ENCODE measurements at regions not wholly inside any gene's neighbourhood (a gene's known extent, or its start where the extent isn't known, plus 50 kb on each side); places are given as distances from the start of the nearest gene placed in this dataset.
"Not testable (repeated sequence)": the region's sequence is repeated elsewhere in the genome, so short reads cannot be mapped to it uniquely, and the experiment has no call there.

DNA sequence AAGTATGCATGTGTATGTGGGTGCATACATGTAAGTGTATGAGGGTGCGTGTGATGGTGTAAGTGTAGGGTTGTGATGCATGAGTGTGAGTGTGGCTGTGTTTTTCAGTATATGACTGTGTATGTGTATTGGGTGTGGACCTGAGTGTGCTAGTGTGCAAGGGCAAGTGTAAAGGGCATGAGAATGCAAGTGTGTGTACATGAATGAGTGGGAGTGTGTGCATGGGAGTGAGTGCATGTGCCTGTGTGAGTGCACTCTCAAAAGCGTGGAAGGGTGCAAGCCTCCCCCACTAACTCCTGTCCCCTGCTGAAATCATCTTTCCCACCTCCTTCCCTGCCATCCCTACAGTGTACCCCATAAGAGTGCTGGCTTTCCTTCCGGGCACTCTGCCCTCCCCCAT lies 225.1 kb upstream of the PRKX start (continued):
- TF ChIP-seq, protein P1, sequence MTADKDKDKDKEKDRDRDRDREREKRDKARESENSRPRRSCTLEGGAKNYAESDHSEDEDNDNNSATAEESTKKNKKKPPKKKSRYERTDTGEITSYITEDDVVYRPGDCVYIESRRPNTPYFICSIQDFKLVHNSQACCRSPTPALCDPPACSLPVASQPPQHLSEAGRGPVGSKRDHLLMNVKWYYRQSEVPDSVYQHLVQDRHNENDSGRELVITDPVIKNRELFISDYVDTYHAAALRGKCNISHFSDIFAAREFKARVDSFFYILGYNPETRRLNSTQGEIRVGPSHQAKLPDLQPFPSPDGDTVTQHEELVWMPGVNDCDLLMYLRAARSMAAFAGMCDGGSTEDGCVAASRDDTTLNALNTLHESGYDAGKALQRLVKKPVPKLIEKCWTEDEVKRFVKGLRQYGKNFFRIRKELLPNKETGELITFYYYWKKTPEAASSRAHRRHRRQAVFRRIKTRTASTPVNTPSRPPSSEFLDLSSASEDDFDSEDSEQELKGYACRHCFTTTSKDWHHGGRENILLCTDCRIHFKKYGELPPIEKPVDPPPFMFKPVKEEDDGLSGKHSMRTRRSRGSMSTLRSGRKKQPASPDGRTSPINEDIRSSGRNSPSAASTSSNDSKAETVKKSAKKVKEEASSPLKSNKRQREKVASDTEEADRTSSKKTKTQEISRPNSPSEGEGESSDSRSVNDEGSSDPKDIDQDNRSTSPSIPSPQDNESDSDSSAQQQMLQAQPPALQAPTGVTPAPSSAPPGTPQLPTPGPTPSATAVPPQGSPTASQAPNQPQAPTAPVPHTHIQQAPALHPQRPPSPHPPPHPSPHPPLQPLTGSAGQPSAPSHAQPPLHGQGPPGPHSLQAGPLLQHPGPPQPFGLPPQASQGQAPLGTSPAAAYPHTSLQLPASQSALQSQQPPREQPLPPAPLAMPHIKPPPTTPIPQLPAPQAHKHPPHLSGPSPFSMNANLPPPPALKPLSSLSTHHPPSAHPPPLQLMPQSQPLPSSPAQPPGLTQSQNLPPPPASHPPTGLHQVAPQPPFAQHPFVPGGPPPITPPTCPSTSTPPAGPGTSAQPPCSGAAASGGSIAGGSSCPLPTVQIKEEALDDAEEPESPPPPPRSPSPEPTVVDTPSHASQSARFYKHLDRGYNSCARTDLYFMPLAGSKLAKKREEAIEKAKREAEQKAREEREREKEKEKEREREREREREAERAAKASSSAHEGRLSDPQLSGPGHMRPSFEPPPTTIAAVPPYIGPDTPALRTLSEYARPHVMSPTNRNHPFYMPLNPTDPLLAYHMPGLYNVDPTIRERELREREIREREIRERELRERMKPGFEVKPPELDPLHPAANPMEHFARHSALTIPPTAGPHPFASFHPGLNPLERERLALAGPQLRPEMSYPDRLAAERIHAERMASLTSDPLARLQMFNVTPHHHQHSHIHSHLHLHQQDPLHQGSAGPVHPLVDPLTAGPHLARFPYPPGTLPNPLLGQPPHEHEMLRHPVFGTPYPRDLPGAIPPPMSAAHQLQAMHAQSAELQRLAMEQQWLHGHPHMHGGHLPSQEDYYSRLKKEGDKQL (CRISPR knock-in tag; IDR thresholded peaks at IDR 0.05; ENCODE audit: borderline replicate concordance), result no peak
- TF ChIP-seq FOXP1 (CRISPR knock-in tag; IDR thresholded peaks at IDR 0.05), result no peak
- TF ChIP-seq SMARCB1 (IDR thresholded peaks at IDR 0.05; ENCODE audit: insufficient read length, low read depth), result no peak
- TF ChIP-seq, protein P2, sequence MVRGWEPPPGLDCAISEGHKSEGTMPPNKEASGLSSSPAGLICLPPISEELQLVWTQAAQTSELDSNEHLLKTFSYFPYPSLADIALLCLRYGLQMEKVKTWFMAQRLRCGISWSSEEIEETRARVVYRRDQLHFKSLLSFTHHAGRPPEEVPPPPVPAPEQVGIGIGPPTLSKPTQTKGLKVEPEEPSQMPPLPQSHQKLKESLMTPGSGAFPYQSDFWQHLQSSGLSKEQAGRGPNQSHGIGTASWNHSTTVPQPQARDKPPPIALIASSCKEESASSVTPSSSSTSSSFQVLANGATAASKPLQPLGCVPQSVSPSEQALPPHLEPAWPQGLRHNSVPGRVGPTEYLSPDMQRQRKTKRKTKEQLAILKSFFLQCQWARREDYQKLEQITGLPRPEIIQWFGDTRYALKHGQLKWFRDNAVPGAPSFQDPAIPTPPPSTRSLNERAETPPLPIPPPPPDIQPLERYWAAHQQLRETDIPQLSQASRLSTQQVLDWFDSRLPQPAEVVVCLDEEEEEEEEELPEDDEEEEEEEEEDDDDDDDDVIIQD (CRISPR knock-in tag; IDR thresholded peaks at IDR 0.05), result no peak
- no peak for TF ChIP-seq FOS (IDR thresholded peaks at IDR 0.05; ENCODE audit: extremely low read depth, insufficient read length)
- no peak for TF ChIP-seq NFRKB (IDR thresholded peaks at IDR 0.05; ENCODE audit: low read depth)
- no peak for TF ChIP-seq FOXK1 (CRISPR knock-in tag; IDR thresholded peaks at IDR 0.05; ENCODE audit: borderline replicate concordance)

- H4K20me1 ChIP-seq (replicated peaks; ENCODE audit: control insufficient read depth, insufficient read depth, low read length); CTCF ChIA-PET (ENCODE audit: low intra/inter-chr PET ratio); H3K9me1 ChIP-seq (ENCODE audit: control insufficient read depth, insufficient read depth, low read length); in situ Hi-C loops (cut with MboI); BruUV-seq (replicated peaks); H3K79me2 ChIP-seq (ENCODE audit: control insufficient read depth, insufficient read depth, low read length); H3K9me3 ChIP-seq (replicated peaks; ENCODE audit: control insufficient read depth, insufficient read depth, low read depth, low read length); intact Hi-C loops (cut with micrococcal nuclease); H3K36me3 ChIP-seq (ENCODE audit: control insufficient read depth, insufficient read depth, low read length); DNase-seq (ENCODE audit: extremely low read depth in 1 of 4, low spot score in 3 of 4); H3K27ac ChIP-seq (ENCODE audit: extremely low read depth, low read depth, low read length); H2AFZ ChIP-seq (ENCODE audit: low read depth, low read length); H3K4me2 ChIP-seq (ENCODE audit: insufficient read depth, low read length); FAIRE-seq; H3K4me1 ChIP-seq (replicated peaks in 1 of 2; ENCODE audit: control insufficient read depth in 2 of 2, insufficient read depth in 2 of 2, low read length in 2 of 2); H3K9ac ChIP-seq (ENCODE audit: insufficient read depth in 1 of 2, low read depth in 2 of 2, low read length in 2 of 2); POLR2A ChIA-PET; H3K4me3 ChIP-seq; H3K27me3 ChIP-seq (ENCODE audit: control insufficient read depth in 2 of 2, insufficient read depth in 2 of 2, low read length in 2 of 2): not testable (repeated sequence)
- no CpG with 5 or more reads among the region's 4 CpGs for WGBS (ENCODE audit: insufficient coverage, low coverage, missing lambda C conversion rate)
- 0 out of 3 replicates have a peak, but pooled peaks have one; percentile 44 for ATAC-seq
These were observed 221.7 kb upstream of the PRKX start for GRCh38 chrX:3935196-3935595.

GRCh38 chrX:3920424-3921017 lies 207.1 kb upstream of the PRKX start:
- H3K27ac ChIP-seq (ENCODE audit: extremely low read depth, low read depth, low read length); in situ Hi-C loops (cut with MboI); H3K9me3 ChIP-seq (replicated peaks; ENCODE audit: control insufficient read depth, insufficient read depth, low read depth, low read length); DNase-seq (ENCODE audit: extremely low read depth in 1 of 4, low spot score in 3 of 4); H3K27me3 ChIP-seq (ENCODE audit: control insufficient read depth in 2 of 2, insufficient read depth in 2 of 2, low read length in 2 of 2); H3K36me3 ChIP-seq (ENCODE audit: control insufficient read depth, insufficient read depth, low read length); CTCF ChIA-PET (ENCODE audit: low intra/inter-chr PET ratio); H4K20me1 ChIP-seq (replicated peaks; ENCODE audit: control insufficient read depth, insufficient read depth, low read length); POLR2A ChIA-PET; FAIRE-seq; intact Hi-C loops (cut with micrococcal nuclease); H3K4me3 ChIP-seq; H2AFZ ChIP-seq (ENCODE audit: low read depth, low read length); BruUV-seq (replicated peaks); H3K79me2 ChIP-seq (ENCODE audit: control insufficient read depth, insufficient read depth, low read length); H3K9ac ChIP-seq (ENCODE audit: insufficient read depth in 1 of 2, low read depth in 2 of 2, low read length in 2 of 2); H3K4me1 ChIP-seq (replicated peaks in 1 of 2; ENCODE audit: control insufficient read depth in 2 of 2, insufficient read depth in 2 of 2, low read length in 2 of 2); H3K4me2 ChIP-seq (ENCODE audit: insufficient read depth, low read length); H3K9me1 ChIP-seq (ENCODE audit: control insufficient read depth, insufficient read depth, low read length): not testable (repeated sequence)
- ATAC-seq, result peak; percentile 99
- WGBS (ENCODE audit: insufficient coverage, low coverage, missing lambda C conversion rate), result no CpG with 5 or more reads among the region's 78 CpGs
